Pons (tissue), 1 donor: ENCODE measurements at regions not wholly inside any gene's neighbourhood (a gene's known extent, or its start where the extent isn't known, plus 50 kb on each side); places are given as distances from the start of the nearest gene placed in this dataset.

Experiments used
- DNase-seq: peaks from one replicate; pipeline ENCODE4 v3.0.0-alpha.2; 2016; ENCODE audit warnings: low spot score

DNA sequence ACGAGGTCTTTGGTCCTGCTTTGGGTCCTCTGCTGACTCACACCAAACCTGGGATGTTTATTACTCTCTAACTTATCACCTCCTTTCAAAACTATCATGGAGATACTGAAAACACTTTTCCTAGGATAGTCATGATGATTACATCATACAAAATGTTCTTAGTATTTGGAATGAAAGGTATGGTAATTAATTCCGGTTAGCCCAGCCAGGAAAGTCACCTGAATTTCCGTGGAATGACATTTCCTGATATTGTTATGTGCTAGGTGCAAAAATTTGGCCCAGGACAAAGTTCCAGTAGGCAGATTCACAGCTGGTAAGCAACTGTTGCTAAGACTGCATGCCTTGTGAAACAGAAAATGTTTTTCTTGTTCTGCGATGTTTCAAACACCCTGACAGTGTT is 203.4 kb downstream of the ZNF648 start:
- no peak for DNase-seq
